ENCODE measurements at regions not wholly inside any gene's neighbourhood (a gene's known extent, or its start where the extent isn't known, plus 50 kb on each side); places are given as distances from the start of the nearest gene placed in this dataset.

GRCh38 chr4:10169839-10170387, 53.3 kb upstream of the WDR1 start:
- Histone ChIP-seq H3K4me1 (ENCODE audit: control insufficient read depth in 1 of 2, insufficient read depth in 2 of 2, low read length in 2 of 2) (no peaks in the 10 kb centered on the region), H2AFZ (ENCODE audit: low read depth, low read length, poor library complexity, severe bottlenecking) (no peak overlapping the region), H3K27ac (ENCODE audit: low read depth, low read length) (no peak overlapping the region), H3K4me3 (replicated peaks in 1 of 2; ENCODE audit: low read depth in 1 of 2, low read length in 2 of 2) (no peak overlapping the region), H4K20me1 (ENCODE audit: insufficient read depth) (no peaks in the 10 kb centered on the region), H3K9me2 (ENCODE audit: insufficient read depth) (no peaks in the 10 kb centered on the region), H3K9me3 (ENCODE audit: control insufficient read depth in 1 of 2, insufficient read depth in 1 of 2, low read depth in 1 of 2, low read length in 2 of 2) (no peaks in the 10 kb centered on the region), H3K79me2 (ENCODE audit: insufficient read depth, low read length) (no peaks in the 10 kb centered on the region), H3K9ac (ENCODE audit: low read length) (no peak overlapping the region), H3K27me3 (ENCODE audit: insufficient read depth, low read length) (no peaks in the 10 kb centered on the region; the same call in 1 of the 2 replicates), H3K4me2 (ENCODE audit: low read length) (no peak overlapping the region), H3K36me3 (ENCODE audit: control insufficient read depth in 1 of 2, insufficient read depth in 2 of 2, low read length in 2 of 2) (no peaks in the 10 kb centered on the region)
- DNase-seq (ENCODE audit: low read depth, low spot score) (no peak), ATAC-seq (peak; percentile 74)
- POLR2A ChIA-PET: no interaction called here
- TF ChIP-seq ZBTB33 (IDR thresholded peaks at IDR 0.05; ENCODE audit: extremely low read depth, insufficient replicate concordance, low read length) (no peak), SP1 (IDR thresholded peaks at IDR 0.05; ENCODE audit: low read depth) (no peak)
- TF ChIP-seq, protein P1, sequence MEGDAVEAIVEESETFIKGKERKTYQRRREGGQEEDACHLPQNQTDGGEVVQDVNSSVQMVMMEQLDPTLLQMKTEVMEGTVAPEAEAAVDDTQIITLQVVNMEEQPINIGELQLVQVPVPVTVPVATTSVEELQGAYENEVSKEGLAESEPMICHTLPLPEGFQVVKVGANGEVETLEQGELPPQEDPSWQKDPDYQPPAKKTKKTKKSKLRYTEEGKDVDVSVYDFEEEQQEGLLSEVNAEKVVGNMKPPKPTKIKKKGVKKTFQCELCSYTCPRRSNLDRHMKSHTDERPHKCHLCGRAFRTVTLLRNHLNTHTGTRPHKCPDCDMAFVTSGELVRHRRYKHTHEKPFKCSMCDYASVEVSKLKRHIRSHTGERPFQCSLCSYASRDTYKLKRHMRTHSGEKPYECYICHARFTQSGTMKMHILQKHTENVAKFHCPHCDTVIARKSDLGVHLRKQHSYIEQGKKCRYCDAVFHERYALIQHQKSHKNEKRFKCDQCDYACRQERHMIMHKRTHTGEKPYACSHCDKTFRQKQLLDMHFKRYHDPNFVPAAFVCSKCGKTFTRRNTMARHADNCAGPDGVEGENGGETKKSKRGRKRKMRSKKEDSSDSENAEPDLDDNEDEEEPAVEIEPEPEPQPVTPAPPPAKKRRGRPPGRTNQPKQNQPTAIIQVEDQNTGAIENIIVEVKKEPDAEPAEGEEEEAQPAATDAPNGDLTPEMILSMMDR (IDR thresholded peaks at IDR 0.05 in 2 of 3, conservative IDR thresholded peaks at IDR 0.05 in 1 of 3; ENCODE audit: borderline replicate concordance in 1 of 3, insufficient read depth in 1 of 3, low read depth in 2 of 3, low read length in 2 of 3): peak in 2 of 3 experiments; percentile 20 to 29; a peak in 1 of 6 replicates
- CTCF ChIA-PET: interaction anchor here (1.7 kb wide), 1 partner anchor 16 kb away, joined by 4 read pairs; no protein-coding TSS in a partner anchor
- RAD21 ChIA-PET (ENCODE audit: low non-redundant PET in 1 of 2, low total read pairs in 2 of 2, uncharacterized antibody in 2 of 2, unreplicated experiment in 2 of 2): no interaction called here
- intact Hi-C loops (cut with micrococcal nuclease): no loop called here
- no TSS peak for BruUV-seq (replicated peaks)

DNA sequence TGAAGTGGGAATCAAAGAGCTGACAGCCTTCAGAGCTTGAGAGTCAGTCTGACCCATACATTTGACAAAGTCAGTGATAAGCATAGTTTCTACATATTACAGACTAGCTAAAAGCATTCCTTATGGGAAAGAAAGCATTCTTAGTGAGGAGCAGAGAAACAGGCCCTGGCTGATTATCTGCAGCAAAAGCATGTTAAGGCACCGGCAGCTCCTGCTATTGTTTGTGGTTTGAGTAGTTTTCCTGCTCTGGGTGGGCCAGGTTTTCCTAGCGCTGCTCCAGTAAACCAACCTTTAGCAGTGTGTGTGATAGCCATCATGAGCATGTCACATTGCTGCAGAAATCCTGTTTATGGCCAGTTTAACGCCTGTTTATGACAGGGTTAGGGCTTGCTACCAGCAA, 51.6 kb upstream of the WDR1 start:
- Histone ChIP-seq H3K9me3 (ENCODE audit: control insufficient read depth in 1 of 2, insufficient read depth in 1 of 2, low read depth in 1 of 2, low read length in 2 of 2) (no peaks in the 10 kb centered on the region), H3K4me1 (ENCODE audit: control insufficient read depth in 1 of 2, insufficient read depth in 2 of 2, low read length in 2 of 2) (no peaks in the 10 kb centered on the region), H2AFZ (ENCODE audit: low read depth, low read length, poor library complexity, severe bottlenecking) (no peak overlapping the region), H3K27me3 (ENCODE audit: insufficient read depth, low read length) (no peaks in the 10 kb centered on the region; the same call in 1 of the 2 replicates), H3K4me3 (replicated peaks in 1 of 2; ENCODE audit: low read depth in 1 of 2, low read length in 2 of 2) (no peak overlapping the region), H3K27ac (ENCODE audit: low read depth, low read length) (no peak overlapping the region), H3K4me2 (ENCODE audit: low read length) (no peak overlapping the region), H3K9me2 (ENCODE audit: insufficient read depth) (no peaks in the 10 kb centered on the region), H3K9ac (ENCODE audit: low read length) (no peak overlapping the region), H4K20me1 (ENCODE audit: insufficient read depth) (no peaks in the 10 kb centered on the region), H3K79me2 (ENCODE audit: insufficient read depth, low read length) (no peaks in the 10 kb centered on the region), H3K36me3 (ENCODE audit: control insufficient read depth in 1 of 2, insufficient read depth in 2 of 2, low read length in 2 of 2) (no peaks in the 10 kb centered on the region)
- ChIA-PET POLR2A (no interaction called here), RAD21 (ENCODE audit: low non-redundant PET in 1 of 2, low total read pairs in 2 of 2, uncharacterized antibody in 2 of 2, unreplicated experiment in 2 of 2) (no interaction called here), CTCF (interaction anchor here (1.4 to 1.6 kb wide), 2 partner anchors 10 to 236 kb away, joined by 3 to 5 read pairs; no protein-coding TSS in a partner anchor)
- ATAC-seq: no peak
- TF ChIP-seq SP1 (IDR thresholded peaks at IDR 0.05; ENCODE audit: low read depth) (no peak), EGR1 (IDR thresholded peaks at IDR 0.05; ENCODE audit: low read depth) (no peak), POLR2A (IDR thresholded peaks at IDR 0.05; ENCODE audit: borderline replicate concordance, extremely low read depth, insufficient read depth, insufficient read length) (no peak), SIN3A (IDR thresholded peaks at IDR 0.05; ENCODE audit: low read depth) (no peak)
- BruUV-seq (replicated peaks): no TSS peak
- intact Hi-C loops (cut with micrococcal nuclease): no loop called here
- DNase-seq (ENCODE audit: low read depth, low spot score): no peak

Data from HCT116 (cell line).